GM06990 (cell line): ENCODE measurements at regions not wholly inside any gene's neighbourhood (a gene's known extent, or its start where the extent isn't known, plus 50 kb on each side); places are given as distances from the start of the nearest gene placed in this dataset.

Source experiments
- DNase-seq: peaks from one replicate; pipeline ENCODE4 v3.0.0-alpha.2; 2011; ENCODE audit not compliant: insufficient read length; ENCODE audit errors: extremely low read depth
- H3K27me3 ChIP-seq: replicated peaks from 2 replicates; pipeline ENCODE4 v1.6.0; 2011; ENCODE audit warnings: low read length; ENCODE audit not compliant: control insufficient read depth, insufficient read depth
- H3K36me3 ChIP-seq: 2 replicates; pipeline ENCODE4 v1.5.1; 2011; ENCODE audit warnings: low read length; ENCODE audit not compliant: control insufficient read depth, insufficient read depth
- H3K4me3 ChIP-seq: replicated peaks from 2 replicates; pipeline ENCODE4 v1.5.1; 2011; ENCODE audit warnings: low read depth, mild to moderate bottlenecking, control low read depth, low read length
- TF ChIP-seq, protein P1 (sequence below): IDR thresholded peaks from 2 replicates; pipeline ENCODE4 v1.5.1; 2011; ENCODE audit warnings: low read length, control low read depth, mild to moderate bottlenecking, inconsistent platforms; ENCODE audit not compliant: insufficient read depth, poor library complexity, severe bottlenecking

DNA sequence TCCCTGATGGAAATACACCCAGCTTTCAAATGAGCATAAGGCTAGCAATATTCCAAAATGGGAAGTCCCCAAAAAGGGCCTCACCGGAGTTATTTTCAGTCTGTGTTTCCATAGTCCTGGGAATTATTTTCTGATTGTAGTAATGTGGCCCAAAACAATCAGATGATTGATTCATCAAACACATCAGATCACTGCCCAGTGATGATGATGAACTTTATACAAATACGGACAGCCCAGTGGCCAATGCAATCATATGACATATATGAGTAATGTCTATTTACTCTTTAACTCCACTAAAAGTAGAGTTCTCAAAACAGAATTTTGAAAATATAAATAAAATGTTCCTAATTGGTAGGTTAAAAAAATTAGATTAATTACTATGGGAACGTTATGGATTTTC, 467.8 kb downstream of the ZNF608 start:
- no peak overlapping the region for H3K4me3 ChIP-seq
- no peaks in the 10 kb centered on the region for H3K36me3 ChIP-seq
- TF ChIP-seq, protein P1, sequence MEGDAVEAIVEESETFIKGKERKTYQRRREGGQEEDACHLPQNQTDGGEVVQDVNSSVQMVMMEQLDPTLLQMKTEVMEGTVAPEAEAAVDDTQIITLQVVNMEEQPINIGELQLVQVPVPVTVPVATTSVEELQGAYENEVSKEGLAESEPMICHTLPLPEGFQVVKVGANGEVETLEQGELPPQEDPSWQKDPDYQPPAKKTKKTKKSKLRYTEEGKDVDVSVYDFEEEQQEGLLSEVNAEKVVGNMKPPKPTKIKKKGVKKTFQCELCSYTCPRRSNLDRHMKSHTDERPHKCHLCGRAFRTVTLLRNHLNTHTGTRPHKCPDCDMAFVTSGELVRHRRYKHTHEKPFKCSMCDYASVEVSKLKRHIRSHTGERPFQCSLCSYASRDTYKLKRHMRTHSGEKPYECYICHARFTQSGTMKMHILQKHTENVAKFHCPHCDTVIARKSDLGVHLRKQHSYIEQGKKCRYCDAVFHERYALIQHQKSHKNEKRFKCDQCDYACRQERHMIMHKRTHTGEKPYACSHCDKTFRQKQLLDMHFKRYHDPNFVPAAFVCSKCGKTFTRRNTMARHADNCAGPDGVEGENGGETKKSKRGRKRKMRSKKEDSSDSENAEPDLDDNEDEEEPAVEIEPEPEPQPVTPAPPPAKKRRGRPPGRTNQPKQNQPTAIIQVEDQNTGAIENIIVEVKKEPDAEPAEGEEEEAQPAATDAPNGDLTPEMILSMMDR = no peak
- DNase-seq = no peak
- H3K27me3 ChIP-seq = no peaks in the 10 kb centered on the region

DNA sequence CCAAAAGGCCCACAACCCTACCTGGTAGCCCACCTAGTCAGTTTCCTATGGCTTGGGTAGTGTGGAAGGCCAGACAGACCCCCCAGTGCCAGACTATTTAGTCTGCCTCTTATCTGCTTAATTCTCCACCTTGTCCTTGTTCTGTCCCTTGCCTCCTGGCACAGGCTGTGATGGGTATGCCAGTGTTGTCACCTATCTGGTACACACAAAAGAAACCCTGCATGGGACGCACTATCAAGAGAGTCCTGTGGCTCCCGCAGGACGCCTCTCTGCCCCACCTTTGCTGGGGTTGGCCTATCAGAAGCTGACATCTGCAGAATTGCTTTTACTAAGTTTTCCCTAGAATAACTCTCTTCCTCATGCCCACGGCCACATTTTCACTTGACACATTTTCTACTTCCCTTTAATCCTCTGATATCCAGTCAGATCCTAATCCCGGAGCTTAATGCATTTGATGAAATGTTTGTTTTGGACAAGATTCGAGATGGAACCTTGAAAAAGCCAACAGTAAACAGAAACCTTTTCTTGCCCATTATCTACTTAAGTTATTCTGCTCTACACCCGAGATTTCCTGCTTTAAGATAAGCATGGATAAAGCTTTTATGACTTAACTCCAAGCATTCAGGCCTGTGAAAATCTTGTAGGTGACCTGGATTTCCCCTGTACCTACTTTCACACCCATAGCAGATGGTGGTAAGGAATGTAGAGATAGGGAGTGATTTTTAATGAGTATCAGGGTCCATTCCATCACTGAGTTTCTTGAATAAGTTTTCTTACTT, 468.5 kb downstream of the ZNF608 start:
- H3K4me3 ChIP-seq = no peak overlapping the region
- TF ChIP-seq, protein P1 = no peak
- no peaks in the 10 kb centered on the region for H3K36me3 ChIP-seq
- no peak for DNase-seq
- no peaks in the 10 kb centered on the region for H3K27me3 ChIP-seq

DNA sequence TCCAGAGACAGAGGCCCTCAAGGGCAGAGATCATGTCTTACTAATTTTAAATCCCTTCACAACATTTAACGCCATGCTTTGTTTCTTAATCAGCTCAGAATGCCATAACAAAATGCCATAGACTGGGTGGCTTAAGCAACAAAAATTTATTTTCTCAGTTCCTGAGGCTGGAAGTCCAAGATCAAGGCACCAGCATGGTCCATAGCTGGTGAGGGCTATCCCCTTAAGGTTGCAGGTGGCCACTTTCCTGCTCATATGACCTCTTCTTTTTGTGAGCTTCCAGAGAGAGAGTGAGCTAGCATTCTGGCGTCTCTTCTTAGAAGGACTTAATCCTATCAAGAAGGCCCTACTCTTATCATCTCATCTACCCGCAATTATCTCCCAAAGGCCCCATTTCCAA, 470.3 kb downstream of the ZNF608 start:
- TF ChIP-seq, protein P1 = no peak
- no peak for DNase-seq
- Histone ChIP-seq H3K27me3 (no peaks in the 10 kb centered on the region), H3K36me3 (no peaks in the 10 kb centered on the region), H3K4me3 (no peak overlapping the region)

DNA sequence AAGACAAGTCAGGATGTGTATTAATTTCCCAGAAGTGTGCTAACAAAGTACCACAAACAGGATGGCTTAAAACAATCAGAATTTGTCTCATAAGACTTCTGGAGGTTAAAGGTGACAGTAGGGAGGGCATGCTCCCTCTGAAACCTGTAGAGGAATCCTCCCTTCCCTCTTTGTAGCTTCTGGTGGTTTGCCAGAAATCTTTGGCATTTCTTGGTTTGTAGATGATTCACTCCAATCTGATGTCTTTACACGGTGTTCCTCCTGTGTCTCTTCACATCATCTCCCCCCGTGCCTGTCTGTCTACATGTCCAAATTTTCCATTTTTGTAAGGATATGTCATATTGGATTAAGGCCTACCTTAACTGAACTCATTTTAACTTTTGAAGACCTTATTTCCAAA, 471.5 kb downstream of the ZNF608 start:
- no peak for DNase-seq

DNA sequence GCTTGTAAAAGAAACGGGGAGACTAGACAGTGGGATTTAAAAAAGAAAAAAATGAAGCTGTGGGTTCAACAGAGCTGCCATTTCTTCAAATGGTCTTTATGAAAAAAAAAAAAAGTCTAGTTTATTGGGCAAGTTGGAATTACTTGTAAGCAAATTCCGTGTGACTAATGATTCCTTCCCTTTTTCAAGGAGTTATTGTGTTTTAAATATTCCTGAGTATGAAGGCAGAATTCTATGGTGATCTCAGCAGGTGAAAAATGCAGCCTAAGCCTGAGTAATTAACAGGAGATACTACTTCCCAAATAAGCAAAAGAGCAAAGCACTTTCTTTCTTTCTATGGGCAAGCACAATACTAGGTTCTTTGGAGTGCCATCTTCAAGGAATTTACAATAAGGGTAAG, 481.9 kb downstream of the ZNF608 start:
- DNase-seq = no peak
- H3K4me3 ChIP-seq = no peak overlapping the region

More for the DNA sequence above, 471.5 kb downstream of the ZNF608 start:
- TF ChIP-seq, protein P1 = no peak
- Histone ChIP-seq H3K4me3 (no peak overlapping the region), H3K36me3 (no peaks in the 10 kb centered on the region), H3K27me3 (no peaks in the 10 kb centered on the region)

More for the DNA sequence above, 481.9 kb downstream of the ZNF608 start:
- H3K36me3 ChIP-seq = no peaks in the 10 kb centered on the region
- H3K27me3 ChIP-seq = no peaks in the 10 kb centered on the region
- TF ChIP-seq, protein P1 = no peak
